DND-41 (cell line): ENCODE measurements at regions not wholly inside any gene's neighbourhood (a gene's known extent, or its start where the extent isn't known, plus 50 kb on each side); places are given as distances from the start of the nearest gene placed in this dataset.

ENCODE experiments used
- ATAC-seq: fragments of 200-7000 bp; cut with Tn5 transposase; 3 replicates; pipeline ENCODE4 v1.9.1; 2021; ENCODE audit warnings: low read depth; ENCODE audit not compliant: insufficient read depth
- DNase-seq: peaks from one replicate; pipeline ENCODE4 v3.0.0-alpha.2; 2020
- H2AFZ ChIP-seq: 2 replicates; pipeline ENCODE4 v1.6.0; 2012; ENCODE audit warnings: low read depth, low read length
- H3K27ac ChIP-seq: 2 replicates; pipeline ENCODE4 v1.5.1; 2012; ENCODE audit warnings: low read length, inconsistent platforms
- H3K27me3 ChIP-seq: fragments of 200-600 bp; sonication (generic); 2 replicates; pipeline ENCODE4 v1.6.0; 2012; ENCODE audit warnings: low read length, mild to moderate bottlenecking, inconsistent platforms; ENCODE audit not compliant: insufficient read depth, poor library complexity
- H3K36me3 ChIP-seq: 2 replicates; pipeline ENCODE4 v1.5.1; 2012; ENCODE audit warnings: low read length, inconsistent platforms; ENCODE audit not compliant: insufficient read depth
- H3K4me1 ChIP-seq: 2 replicates; pipeline ENCODE4 v1.5.1; 2012; ENCODE audit warnings: mild to moderate bottlenecking, low read length; ENCODE audit not compliant: insufficient read depth
- H3K4me2 ChIP-seq: 2 replicates; pipeline ENCODE4 v1.6.0; 2012; ENCODE audit warnings: mild to moderate bottlenecking, moderate library complexity, low read length, inconsistent platforms; ENCODE audit not compliant: insufficient read depth
- H3K4me3 ChIP-seq, 2 experiments: fragments of 200-600 bp in 1 of 2; shearing (Covaris generic) in 1 of 2; 2 replicates each; pipeline ENCODE4 v1.5.1; 2012 to 2016; ENCODE audit warnings: inconsistent platforms in 2 of 2, low read length in 2 of 2, mild to moderate bottlenecking in 2 of 2, low read depth in 1 of 2, moderate library complexity in 1 of 2
- H3K79me2 ChIP-seq: 2 replicates; pipeline ENCODE4 v1.6.0; 2012; ENCODE audit warnings: low read length, inconsistent platforms; ENCODE audit not compliant: insufficient read depth
- H3K9ac ChIP-seq: 2 replicates; pipeline ENCODE4 v1.6.0; 2012; ENCODE audit warnings: low read depth, mild to moderate bottlenecking, inconsistent platforms, low read length, moderate library complexity
- H3K9me3 ChIP-seq: 2 replicates; pipeline ENCODE4 v1.5.1; 2012; ENCODE audit warnings: low read length, moderate library complexity, mild to moderate bottlenecking, inconsistent platforms; ENCODE audit not compliant: insufficient read depth, severe bottlenecking
- H4K20me1 ChIP-seq: 2 replicates; pipeline ENCODE4 v1.6.0; 2012; ENCODE audit warnings: low read length; ENCODE audit not compliant: insufficient read depth
- CTCF ChIP-seq: IDR thresholded peaks from 2 replicates; pipeline ENCODE4 v1.5.1; 2012; ENCODE audit warnings: borderline replicate concordance, low read length, moderate library complexity, mild to moderate bottlenecking; ENCODE audit not compliant: poor library complexity, severe bottlenecking; ENCODE audit errors: extremely low read depth
- EZH2 ChIP-seq: IDR thresholded peaks from 3 replicates; pipeline ENCODE4 v1.6.1; 2012; ENCODE audit warnings: borderline replicate concordance, low read depth, mild to moderate bottlenecking, moderate library complexity, low read length, inconsistent platforms; ENCODE audit not compliant: severe bottlenecking

GRCh38 chr1:91619881-91620280 is 119.2 kb downstream of the CDC7 start:
- no peaks in the 10 kb centered on the region for H4K20me1 ChIP-seq
- no peak overlapping the region for H2AFZ ChIP-seq
- H3K27ac ChIP-seq: no peak overlapping the region
- no peaks in the 10 kb centered on the region for H3K27me3 ChIP-seq
- no peak overlapping the region for H3K4me2 ChIP-seq
- H3K9me3 ChIP-seq: no peaks in the 10 kb centered on the region
- ATAC-seq (no peak), DNase-seq (no peak)
- H3K36me3 ChIP-seq: no peaks in the 10 kb centered on the region
- no peak for TF ChIP-seq CTCF
- TF ChIP-seq EZH2: no peak
- H3K4me3 ChIP-seq: no peak overlapping the region
- no peak overlapping the region for H3K9ac ChIP-seq
- H3K79me2 ChIP-seq: no peaks in the 10 kb centered on the region
- H3K4me1 ChIP-seq: no peaks in the 10 kb centered on the region

- Histone ChIP-seq H2AFZ (no peak overlapping the region), H3K4me3 (no peak overlapping the region)
- no peak for ATAC-seq
Observed at GRCh38 chr1:91621360-91621759, 120.7 kb downstream of the CDC7 start.

GRCh38 chr1:91621907-91622306 is 121.3 kb downstream of the CDC7 start:
- H4K20me1 ChIP-seq: no peaks in the 10 kb centered on the region
- H3K4me1 ChIP-seq: no peaks in the 10 kb centered on the region
- H3K36me3 ChIP-seq: no peaks in the 10 kb centered on the region
- H3K4me2 ChIP-seq: no peak overlapping the region
- TF ChIP-seq EZH2: no peak
- no peak for TF ChIP-seq CTCF
- H3K27ac ChIP-seq: no peak overlapping the region
- no peak overlapping the region for H3K9ac ChIP-seq
- no peaks in the 10 kb centered on the region for H3K9me3 ChIP-seq
- H3K27me3 ChIP-seq: no peaks in the 10 kb centered on the region
- ATAC-seq (no peak), DNase-seq (no peak)
- H2AFZ ChIP-seq: no peak overlapping the region
- H3K4me3 ChIP-seq: no peak overlapping the region
- H3K79me2 ChIP-seq: no peaks in the 10 kb centered on the region

More at GRCh38 chr1:91621360-91621759, 120.7 kb downstream of the CDC7 start:
- Histone ChIP-seq H3K79me2 (no peaks in the 10 kb centered on the region), H3K27me3 (no peaks in the 10 kb centered on the region), H3K9ac (no peak overlapping the region), H3K4me2 (no peak overlapping the region), H3K27ac (no peak overlapping the region), H3K36me3 (no peaks in the 10 kb centered on the region), H3K4me1 (no peaks in the 10 kb centered on the region), H4K20me1 (no peaks in the 10 kb centered on the region), H3K9me3 (no peaks in the 10 kb centered on the region)
- no peak for DNase-seq
- no peak for TF ChIP-seq CTCF
- TF ChIP-seq EZH2: no peak

- Histone ChIP-seq H3K4me3 (no peak overlapping the region), H3K4me1 (no peaks in the 10 kb centered on the region), H3K36me3 (no peaks in the 10 kb centered on the region), H2AFZ (no peak overlapping the region), H4K20me1 (no peaks in the 10 kb centered on the region), H3K4me2 (no peak overlapping the region), H3K9ac (no peak overlapping the region), H3K27ac (no peak overlapping the region), H3K79me2 (no peaks in the 10 kb centered on the region), H3K9me3 (no peaks in the 10 kb centered on the region), H3K27me3 (no peaks in the 10 kb centered on the region)
- ATAC-seq (no peak), DNase-seq (no peak)
- TF ChIP-seq CTCF (no peak), EZH2 (no peak)
Observed at GRCh38 chr1:91622616-91623015, 122.0 kb downstream of the CDC7 start.
